Breast epithelium (tissue), 4 donors: ENCODE measurements at regions not wholly inside any gene's neighbourhood (a gene's known extent, or its start where the extent isn't known, plus 50 kb on each side); places are given as distances from the start of the nearest gene placed in this dataset.
"Not testable (repeated sequence)": the region's sequence is repeated elsewhere in the genome, so short reads cannot be mapped to it uniquely, and the experiment has no call there.

ENCODE experiments used
- DNase-seq, 2 donors: peaks; one replicate each; pipeline ENCODE4 v3.0.0-alpha.2; 2019; ENCODE audit warnings: low spot score in 2 of 2
- H3K27ac ChIP-seq, 2 donors: fragments of 200-600 bp; sonication (generic) in 1 of 2; one replicate each; pipeline ENCODE4 v1.5.1; 2016 to 2019; ENCODE audit warnings: mild to moderate bottlenecking in 1 of 2
- H3K27me3 ChIP-seq, 2 donors: fragments of 200-600 bp; sonication (generic) in 1 of 2; one replicate each; pipeline versions ENCODE4 v1.5.1 to v1.6.0; 2017 to 2019; ENCODE audit warnings: control low read depth in 1 of 2, mild to moderate bottlenecking in 1 of 2
- H3K36me3 ChIP-seq: fragments of 200-600 bp; one replicate; pipeline ENCODE4 v1.5.1; 2019
- H3K4me1 ChIP-seq, 2 donors: fragments of 200-600 bp; sonication (generic); one replicate each; pipeline ENCODE4 v1.5.1; 2016 to 2019; ENCODE audit warnings: control low read depth in 1 of 2
- H3K4me3 ChIP-seq, 3 donors: fragments of 200-600 bp; sonication (generic); 1 replicate in 2 of 3; 2 replicates in 1 of 3; pipeline ENCODE4 v1.5.1; 2016 to 2019; ENCODE audit warnings: mild to moderate bottlenecking in 3 of 3, moderate library complexity in 2 of 3
- H3K9me3 ChIP-seq, 2 donors: fragments of 200-600 bp; sonication (generic) in 1 of 2; one replicate each; pipeline ENCODE4 v1.5.1; 2016 to 2019; ENCODE audit warnings: control low read depth in 1 of 2
- CTCF ChIP-seq, 3 donors: fragments of 450-650 bp; IDR thresholded peaks; one replicate each; pipeline ENCODE4 v1.5.1; 2016 to 2017; ENCODE audit warnings: antibody characterized with exemption in 3 of 3, mild to moderate bottlenecking in 3 of 3, moderate library complexity in 3 of 3
- POLR2A ChIP-seq: fragments of 450-650 bp; IDR thresholded peaks from one replicate; pipeline ENCODE4 v1.6.1; 2016; ENCODE audit warnings: antibody characterized with exemption, mild to moderate bottlenecking, moderate library complexity
- POLR2AphosphoS5 ChIP-seq, 3 donors: sonication (generic); formaldehyde crosslinking; IDR thresholded peaks; one replicate each; pipeline ENCODE4 v1.6.1; 2017; ENCODE audit warnings: antibody characterized with exemption in 3 of 3
- intact Hi-C: fragments of 100-400 bp; cut with DNase I; formaldehyde crosslinking; loops from one replicate; pipeline ENCODE4 v1.15.1; 2023; ENCODE audit warnings: low total_unique reads

GRCh38 chr13:82165396-82166174, 1716.7 kb downstream of the SLITRK1 start:
- no peak for TF ChIP-seq POLR2AphosphoS5 (IDR thresholded peaks at IDR 0.05)
- no peak for TF ChIP-seq POLR2A
- no peak for TF ChIP-seq CTCF (IDR thresholded peaks at IDR 0.05)
- DNase-seq: no peak

GRCh38 chr13:82164780-82165395, 1717.4 kb downstream of the SLITRK1 start:
- intact Hi-C loops, DNase-seq, H3K27ac ChIP-seq, H3K4me3 ChIP-seq, H3K4me1 ChIP-seq, H3K36me3 ChIP-seq, H3K27me3 ChIP-seq: not testable (repeated sequence)
- peaks cover 0 to 10% of the 10 kb centered on the region in 2 donors for H3K9me3 ChIP-seq

More at GRCh38 chr13:82165396-82166174, 1716.7 kb downstream of the SLITRK1 start:
- Histone ChIP-seq H3K27ac (no peak overlapping the region), H3K4me1 (no peaks in the 10 kb centered on the region), H3K9me3 (peaks cover 0 to 10% of the 10 kb centered on the region in 2 donors), H3K27me3 (no peaks in the 10 kb centered on the region), H3K4me3 (no peak overlapping the region), H3K36me3 (no peaks in the 10 kb centered on the region)
- intact Hi-C loops: no loop called here

- TF ChIP-seq CTCF (IDR thresholded peaks at IDR 0.05) (no peak), POLR2A (no peak), POLR2AphosphoS5 (IDR thresholded peaks at IDR 0.05) (no peak)
- Histone ChIP-seq H3K36me3 (no peaks in the 10 kb centered on the region), H3K4me1 (no peaks in the 10 kb centered on the region), H3K27me3 (no peaks in the 10 kb centered on the region), H3K9me3 (no peaks in the 10 kb centered on the region), H3K27ac (no peak overlapping the region), H3K4me3 (no peak overlapping the region)
- intact Hi-C loops: no loop called here
- DNase-seq: no peak
Measured at GRCh38 chr13:82147526-82147925, 1734.7 kb downstream of the SLITRK1 start.

- intact Hi-C loops: no loop called here
- H3K4me1 ChIP-seq: no peaks in the 10 kb centered on the region
- TF ChIP-seq CTCF (IDR thresholded peaks at IDR 0.05) (no peak), POLR2AphosphoS5 (IDR thresholded peaks at IDR 0.05) (no peak)
- no peak overlapping the region for H3K27ac ChIP-seq
- no peaks in the 10 kb centered on the region for H3K9me3 ChIP-seq
- no peaks in the 10 kb centered on the region for H3K27me3 ChIP-seq
- no peaks in the 10 kb centered on the region for H3K36me3 ChIP-seq
- no peak overlapping the region for H3K4me3 ChIP-seq
- DNase-seq: no peak
Measured at GRCh38 chr13:82136880-82137279, 1745.4 kb downstream of the SLITRK1 start.

- no peaks in the 10 kb centered on the region for H3K36me3 ChIP-seq
- H3K4me3 ChIP-seq: no peak overlapping the region
- no peaks in the 10 kb centered on the region for H3K9me3 ChIP-seq
- no peak for TF ChIP-seq POLR2A
- TF ChIP-seq POLR2AphosphoS5 (IDR thresholded peaks at IDR 0.05): no peak
- TF ChIP-seq CTCF (IDR thresholded peaks at IDR 0.05): no peak
- H3K27me3 ChIP-seq: no peaks in the 10 kb centered on the region
- no peak overlapping the region for H3K27ac ChIP-seq
- intact Hi-C loops: no loop called here
- DNase-seq: no peak
- H3K4me1 ChIP-seq: no peaks in the 10 kb centered on the region
Measured at GRCh38 chr13:82129281-82129680, 1753.0 kb downstream of the SLITRK1 start.
